ENCODE measurements at regions not wholly inside any gene's neighbourhood (a gene's known extent, or its start where the extent isn't known, plus 50 kb on each side); places are given as distances from the start of the nearest gene placed in this dataset.

DNA sequence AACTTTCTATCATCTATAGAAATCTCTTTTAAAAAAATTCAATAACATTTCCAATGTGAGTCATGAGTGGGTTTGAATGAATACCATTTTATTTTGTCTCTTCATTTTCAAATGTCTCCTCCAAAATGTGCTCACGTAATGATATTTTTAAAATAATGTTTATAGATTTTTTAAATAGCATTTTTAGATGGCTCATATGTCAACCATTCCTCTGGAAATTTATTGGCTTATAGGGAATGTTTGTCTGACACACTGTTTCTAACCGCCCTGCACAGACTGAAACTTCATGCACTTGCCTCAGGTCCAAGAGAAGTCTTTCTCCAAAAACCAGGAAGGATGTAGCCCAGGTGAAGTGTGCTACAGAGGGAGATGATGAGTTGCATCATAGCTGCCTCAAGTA lies 88.8 kb upstream of the PLEKHG7 start:
- DNase-seq = no peak

DNA sequence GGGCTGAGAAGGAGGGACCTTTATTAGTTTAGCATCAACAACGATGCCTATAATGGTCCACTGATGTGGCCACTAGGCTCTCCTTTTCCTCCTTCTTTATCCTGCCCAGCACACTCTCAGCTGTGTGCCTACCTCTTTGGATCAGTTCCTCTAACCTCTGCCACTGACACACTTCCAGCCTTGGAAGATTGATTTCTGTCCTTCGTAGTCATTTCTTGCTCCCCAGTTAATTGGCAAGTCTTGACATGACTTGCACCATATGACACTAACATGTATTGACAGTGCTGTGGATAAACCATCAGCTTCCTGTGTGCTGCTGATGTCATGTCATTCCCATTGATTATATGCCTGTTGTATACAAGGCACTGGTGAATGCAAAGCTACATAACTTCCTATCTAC lies 90.2 kb upstream of the PLEKHG7 start:
- DNase-seq = no peak

DNA sequence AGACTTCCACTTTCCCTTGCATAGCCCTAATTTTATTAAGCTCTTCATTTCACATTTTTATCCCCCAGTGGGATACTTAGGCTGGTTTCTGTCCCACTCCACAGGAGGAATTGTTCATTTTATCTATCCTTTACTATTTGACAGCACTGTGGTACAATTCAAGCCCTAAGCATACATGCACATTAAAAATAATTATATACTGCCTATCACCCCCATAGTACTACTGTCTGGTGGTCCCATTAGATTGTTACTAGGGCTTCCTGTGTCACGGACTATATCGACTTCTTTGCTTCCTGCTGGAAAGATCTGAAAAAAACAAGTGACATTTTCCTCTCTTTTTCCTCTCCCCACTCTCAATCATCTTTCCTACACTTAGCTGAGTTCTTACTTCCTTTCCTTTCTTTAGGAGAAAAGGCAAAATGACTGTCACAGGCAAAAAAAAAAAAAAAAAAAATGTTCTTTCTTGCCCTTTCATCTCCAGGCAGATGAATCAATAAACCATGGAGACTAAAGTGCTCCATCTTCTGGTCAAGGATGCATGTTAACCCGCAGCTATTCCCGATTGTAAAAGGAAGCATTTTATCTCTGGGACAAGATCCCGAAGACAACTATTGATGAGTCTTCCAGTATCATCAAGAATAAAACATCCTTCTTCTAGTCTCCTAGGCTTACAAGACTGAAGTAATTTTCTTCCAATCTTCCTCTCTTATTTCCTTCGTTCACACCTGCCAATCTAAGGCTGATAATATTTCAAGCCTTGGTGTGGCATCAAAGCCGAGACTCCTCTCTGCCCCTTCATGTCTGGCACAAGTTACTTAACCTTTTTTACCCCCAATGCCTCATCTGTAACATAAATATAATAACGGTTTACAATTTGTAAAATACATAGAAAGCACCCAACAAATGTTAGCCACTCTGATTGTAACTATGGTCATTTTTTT lies 94.4 kb upstream of the PLEKHG7 start:
- no peak for DNase-seq

DNA sequence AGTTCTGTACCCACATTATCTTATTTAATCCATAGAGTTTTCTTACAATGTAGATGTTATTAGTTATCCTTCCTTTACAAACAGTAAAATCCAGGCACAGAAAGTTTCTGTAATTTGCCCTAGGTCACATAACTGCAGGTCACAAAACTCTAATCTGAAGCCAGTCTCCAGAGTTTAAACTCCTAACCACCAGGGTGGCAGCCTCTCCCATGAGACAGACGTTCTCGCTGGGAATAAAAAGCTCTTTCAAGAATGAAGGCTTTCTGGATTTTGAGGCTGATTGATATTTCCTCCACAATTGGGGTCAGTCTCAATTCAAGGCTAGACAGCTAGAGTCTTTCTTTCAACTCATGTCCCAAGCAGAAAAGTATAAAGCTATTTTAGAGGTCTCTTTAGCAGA lies 95.8 kb upstream of the PLEKHG7 start:
- DNase-seq = no peak

DNA sequence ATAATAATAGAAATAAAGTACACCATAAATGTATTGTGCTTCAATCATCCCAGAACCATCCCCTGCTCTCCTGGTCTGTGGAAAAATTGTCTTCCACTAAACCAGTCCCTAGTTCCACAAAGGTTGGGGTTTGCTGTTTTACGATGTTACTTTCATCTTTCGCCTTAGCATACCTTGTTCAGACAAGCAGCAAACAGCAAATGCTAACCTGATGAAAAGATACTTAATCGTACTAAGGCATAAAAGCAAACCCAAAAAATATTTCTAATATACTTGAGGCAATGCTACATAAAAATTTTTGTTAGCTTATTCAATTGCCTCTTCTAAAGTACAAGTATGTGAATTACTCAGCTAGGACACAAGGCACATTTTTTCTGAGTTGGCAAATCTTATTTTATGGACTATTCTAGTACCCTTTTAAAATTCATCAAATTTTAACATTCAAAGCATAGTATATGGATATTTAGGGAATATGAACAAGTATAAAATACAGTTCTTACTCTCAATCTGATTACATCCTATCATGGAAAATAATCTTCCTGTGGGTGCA lies 97.1 kb upstream of the PLEKHG7 start:
- DNase-seq = no peak

DNA sequence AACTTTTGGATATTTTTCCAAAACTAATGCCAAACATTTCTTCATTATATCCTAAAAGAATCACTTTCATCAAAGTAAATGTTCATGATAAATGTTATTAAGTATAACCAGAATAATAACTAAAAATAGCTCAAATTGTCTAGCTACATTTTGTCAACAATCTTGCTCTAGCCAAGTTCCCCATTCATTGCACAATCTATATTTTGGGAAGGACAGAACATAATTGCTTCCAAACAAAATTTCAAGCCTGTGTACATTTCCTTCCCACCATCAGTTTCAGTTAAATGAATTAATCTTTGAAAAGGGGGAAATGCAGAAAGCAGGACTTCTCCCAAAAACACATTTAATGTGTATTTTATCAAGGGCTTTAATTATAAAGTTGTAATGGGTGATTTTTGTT lies 98.0 kb upstream of the PLEKHG7 start:
- no peak for DNase-seq

DNA sequence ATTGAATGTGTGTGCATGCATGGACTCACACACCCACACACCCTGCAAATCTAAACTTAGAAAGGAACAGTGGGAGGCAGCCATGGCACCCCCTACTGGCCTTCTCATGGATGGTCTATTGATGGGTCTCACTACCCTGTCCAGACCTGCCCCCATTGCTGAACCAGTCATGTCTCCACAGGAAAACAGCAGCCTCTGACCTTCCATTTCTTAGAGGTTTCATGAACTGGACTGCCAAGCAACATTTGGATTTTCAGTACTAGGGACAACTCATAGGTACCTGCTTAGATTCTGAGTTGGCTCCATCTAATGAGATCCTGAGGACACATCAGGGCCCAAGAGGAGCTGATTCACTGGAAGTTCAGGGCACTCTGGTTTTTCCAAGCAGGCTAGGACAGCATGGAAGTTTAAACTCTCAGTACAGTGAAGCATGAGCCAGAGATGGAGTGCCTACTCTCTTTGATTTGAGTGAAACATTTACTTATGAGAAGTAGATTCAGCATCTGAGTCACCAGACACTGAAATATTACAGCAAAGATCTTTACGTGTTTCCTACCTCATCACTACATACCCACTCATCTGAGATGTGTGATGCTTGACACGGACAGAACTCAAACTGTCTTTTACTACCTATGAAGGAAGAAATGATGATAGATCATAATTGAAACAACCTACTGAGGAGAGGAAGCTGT lies 98.9 kb upstream of the PLEKHG7 start:
- DNase-seq = no peak

DNA sequence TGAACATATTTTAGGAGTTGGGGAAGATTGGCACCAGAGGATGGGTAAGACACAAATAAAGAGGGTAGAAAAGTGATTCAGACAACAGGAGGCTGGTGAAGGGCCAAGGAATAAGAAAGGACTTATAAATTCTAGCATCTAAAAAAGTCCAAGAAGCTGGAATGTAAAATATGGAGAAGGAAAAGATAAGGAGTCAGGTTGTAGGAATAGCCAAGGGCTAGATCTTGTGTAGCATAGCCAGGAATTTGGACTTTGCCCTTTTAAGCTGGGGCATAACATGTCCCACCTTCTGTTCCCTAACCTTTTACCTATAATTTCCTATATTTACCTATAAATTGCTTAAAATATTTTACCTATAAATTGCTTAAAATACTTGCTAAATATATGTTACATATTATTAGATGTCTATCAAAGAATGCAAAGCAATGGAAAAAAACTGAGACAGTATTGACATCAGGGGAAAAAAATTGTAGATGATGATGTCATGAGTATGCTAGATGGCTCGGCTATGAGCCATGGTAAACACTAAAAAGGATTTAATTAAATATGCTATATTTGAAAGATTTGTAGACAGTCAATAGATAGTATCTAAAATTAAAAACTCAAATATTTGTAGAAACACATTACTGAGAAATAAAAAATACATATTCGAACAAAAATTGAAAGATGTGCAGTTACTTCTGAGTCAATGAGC lies 99.7 kb upstream of the PLEKHG7 start:
- no peak for DNase-seq

DNA sequence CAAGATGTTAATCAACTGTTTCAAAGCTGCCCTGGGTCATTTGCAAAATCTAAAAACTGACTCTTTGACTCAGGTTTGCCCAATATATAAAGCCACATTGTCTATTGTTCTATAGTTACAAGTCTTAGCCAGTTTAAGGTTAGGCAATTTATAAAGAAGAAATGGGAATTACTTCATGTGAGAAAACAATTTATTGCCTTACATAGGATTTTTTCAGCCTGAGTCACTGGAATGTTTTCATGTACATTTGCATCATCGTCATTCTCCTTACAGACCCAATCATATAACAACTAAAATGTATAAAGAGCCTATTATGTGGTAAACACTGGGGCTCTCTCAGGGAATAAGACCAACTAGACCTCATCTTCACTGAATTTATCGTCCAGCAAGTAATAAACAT lies 100.3 kb upstream of the PLEKHG7 start:
- DNase-seq = no peak

DNA sequence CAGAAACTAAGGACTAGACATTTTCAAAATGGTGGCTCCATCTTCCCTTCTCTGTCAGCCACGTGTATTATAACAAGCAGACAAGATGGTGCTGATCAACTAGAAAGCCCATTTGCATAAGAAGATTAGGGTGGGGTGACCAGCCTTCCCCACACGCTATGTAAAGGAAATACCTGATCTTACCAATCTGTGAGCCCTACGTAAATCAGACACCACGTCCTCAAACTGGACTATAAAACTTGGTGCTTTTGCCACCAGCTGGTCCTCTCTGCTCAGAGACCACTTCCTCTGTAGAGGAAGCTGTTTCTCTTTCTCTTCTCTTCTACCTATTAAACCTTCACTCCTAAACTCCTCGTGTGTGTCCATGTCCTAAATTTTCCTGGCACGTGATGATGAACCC lies 101.1 kb upstream of the PLEKHG7 start:
- DNase-seq = no peak

DNA sequence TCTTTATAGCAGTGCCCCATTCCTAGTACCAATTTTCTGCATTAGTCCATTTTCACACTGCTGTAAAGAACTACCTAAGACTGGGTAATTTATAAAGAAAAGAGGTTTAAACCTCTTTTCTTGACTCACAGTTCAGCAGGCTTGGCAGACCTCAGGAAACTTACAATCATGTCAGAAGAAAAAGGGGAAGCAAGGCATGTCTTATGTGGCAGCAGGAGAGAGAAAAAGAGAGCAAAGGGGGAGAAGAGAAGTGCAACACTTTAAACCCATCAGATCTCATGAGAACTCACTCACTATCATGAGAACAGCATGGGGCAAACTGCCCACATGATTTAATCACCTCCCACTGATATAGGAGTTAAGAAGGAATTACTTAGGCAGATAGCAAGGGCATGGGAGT lies 101.6 kb upstream of the PLEKHG7 start:
- no peak for DNase-seq

DNA sequence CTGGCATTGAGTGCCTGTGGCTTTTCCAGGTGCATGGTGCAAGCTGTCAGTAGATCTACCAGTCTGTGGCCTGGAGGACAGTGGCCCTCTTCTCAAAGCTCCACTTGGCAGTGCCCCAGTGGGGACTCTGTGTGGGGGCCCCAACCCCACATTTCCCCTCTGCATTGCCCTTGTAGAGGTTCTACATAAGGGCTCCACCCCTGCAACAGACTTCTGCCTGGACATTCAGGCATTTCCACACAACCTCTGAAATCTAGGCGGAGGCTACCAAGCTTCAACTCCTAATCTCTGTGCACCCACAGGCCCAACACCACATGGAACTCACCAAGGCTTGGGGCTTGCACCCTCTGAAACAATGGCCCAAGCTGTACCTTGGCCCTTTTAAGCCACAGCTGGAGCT lies 102.7 kb upstream of the PLEKHG7 start:
- no peak for DNase-seq

DNA sequence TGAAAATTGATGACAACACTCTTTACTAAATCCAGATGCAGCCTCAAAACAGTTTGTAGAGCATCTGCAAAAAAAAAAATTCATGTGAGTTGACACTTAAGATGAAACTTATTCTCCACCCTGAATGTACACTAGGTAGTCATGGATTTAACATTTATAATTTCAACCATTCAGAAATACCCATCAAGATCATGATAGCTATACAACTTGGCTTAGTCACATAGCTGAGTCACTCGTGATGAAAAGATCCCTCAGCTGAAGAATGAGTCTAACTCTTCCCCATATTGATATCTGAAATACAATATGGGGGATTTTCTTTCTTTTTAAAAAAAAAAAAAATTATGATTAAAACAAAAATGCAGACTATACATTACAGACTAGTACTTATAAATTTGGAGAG lies 104.8 kb upstream of the PLEKHG7 start:
- DNase-seq = no peak

DNA sequence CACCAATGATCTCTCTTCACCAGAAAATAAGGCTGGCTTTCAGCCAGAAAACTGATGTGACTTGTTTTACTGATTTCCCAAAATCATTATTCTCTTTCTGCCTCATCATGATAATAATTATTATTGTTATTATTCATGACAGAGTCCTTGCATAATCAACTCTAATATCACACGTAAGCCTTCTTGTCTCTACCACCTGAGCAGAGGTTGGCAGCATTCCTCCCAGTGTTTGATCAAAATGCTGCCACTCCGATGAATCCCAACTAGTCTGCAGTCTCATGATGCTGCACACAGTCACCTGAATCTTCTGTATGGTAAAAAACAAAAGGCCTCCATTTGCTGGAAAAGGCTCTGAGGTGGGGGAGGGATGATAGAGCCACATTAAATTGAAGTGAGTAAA lies 105.7 kb upstream of the PLEKHG7 start:
- no peak for DNase-seq

DNA sequence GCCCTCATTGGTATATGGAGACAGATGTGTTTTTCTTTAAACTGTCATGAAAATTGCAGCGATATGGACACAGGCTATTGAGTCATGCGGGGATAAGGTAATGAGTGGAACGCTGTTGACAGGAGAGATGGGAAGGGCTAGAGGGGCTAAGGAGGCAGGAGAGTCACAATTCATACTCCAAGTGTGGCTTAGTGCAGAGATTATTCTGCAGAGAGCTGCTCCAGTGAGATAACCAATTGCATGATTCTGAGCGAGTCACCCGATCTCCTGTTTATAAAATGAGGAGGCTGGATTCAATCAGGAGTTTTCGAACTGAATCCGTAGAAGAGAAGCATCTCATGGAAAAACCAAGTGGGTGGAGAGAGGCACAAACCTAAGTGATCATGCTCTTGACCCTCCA lies 106.4 kb upstream of the PLEKHG7 start:
- DNase-seq = no peak

DNA sequence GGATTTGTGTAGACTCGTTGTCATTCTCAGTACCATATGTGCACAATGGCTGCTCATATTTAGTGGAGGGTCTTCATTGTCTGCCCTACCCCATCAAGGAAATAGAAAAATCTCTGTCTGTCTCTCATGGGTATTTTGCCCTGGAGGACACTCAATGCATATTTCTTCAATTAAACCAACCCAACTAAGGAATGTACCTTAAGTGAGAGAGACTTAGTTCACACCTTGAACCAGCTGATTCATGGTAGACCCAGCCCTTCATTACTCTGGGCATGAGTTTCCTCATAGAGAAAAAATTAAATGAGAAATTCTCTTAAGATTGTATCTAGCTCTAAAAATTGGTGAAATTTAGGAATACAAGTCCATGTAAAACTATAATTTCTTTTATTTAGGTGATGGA lies 107.1 kb upstream of the PLEKHG7 start:
- no peak for DNase-seq

DNA sequence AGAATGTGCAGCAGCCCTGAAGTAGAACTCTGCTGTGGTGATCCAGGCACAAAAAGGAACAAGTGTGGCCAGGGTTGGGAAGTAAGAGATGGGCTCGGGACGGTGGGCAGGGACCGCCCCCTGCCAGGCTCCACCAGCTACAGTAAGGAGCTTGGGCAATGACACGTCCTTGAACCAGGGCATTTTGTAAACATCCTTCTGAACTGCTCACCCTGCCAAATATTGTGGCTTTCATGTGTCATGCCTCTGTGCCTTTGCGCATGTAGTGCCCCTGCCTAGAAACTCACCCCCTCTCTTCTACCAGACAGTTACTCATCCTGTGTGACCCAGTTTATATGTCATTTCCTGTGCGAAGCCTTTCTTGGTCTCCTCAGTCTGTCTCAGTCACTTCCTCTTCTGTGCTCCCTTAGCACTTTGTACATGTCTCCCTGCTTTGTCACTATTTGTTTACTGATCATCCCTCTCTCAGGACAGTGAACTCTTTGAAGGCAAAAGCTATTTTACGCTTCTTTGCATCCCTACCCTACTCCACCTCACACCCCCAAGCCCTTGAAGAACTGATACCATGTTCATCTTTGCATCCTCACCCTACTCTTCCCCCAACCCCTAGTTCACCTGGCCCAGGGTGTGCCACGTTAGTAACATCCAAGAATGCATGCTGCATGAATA lies 108.9 kb upstream of the PLEKHG7 start:
- DNase-seq = no peak

DNA sequence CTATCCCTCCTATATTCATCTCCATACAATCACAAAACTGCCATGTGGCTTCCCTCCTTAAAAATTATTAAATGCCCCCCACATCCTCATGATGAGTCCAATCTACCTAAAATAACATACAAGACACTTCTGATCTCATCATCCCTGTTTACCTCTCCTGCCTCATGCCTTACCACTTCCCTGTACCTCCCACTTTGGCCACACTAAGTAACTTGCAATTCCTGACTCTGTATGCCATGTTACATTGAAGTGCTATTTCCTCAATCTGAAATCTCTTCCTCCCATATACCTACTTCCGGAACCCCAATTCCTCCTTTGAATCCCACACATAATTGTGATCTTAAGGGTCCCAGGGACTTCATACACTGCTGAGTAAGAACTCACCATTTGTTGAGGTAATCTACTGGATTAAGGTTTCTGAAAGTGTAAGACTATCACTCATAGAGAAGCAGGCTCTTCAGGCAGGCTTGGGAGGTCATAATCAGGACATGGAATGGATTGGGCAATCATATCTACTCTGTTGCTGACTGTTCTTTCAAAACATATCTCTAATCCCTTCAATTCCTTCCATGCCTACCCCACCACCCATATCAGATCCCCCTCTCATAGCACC lies 117.6 kb upstream of the PLEKHG7 start:
- no peak for DNase-seq

DNA sequence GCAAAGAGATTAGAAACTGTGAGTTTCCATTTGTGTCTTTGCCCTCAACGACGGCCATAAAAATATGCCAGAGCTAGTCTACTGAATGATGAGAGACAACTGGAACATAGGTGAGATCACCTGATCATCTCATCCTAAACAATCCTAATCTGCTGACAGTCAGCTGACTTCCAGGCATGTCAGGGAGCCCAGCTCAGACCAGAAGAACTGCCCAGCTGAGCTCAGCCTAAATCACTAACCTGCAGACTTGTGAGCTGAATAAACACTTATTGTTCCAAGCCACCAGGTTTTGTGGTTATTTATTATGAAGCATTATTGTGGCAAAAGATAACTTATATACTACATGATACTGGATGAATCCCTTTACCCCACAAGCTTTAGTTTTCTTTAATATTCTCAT lies 118.9 kb upstream of the PLEKHG7 start:
- no peak for DNase-seq

DNA sequence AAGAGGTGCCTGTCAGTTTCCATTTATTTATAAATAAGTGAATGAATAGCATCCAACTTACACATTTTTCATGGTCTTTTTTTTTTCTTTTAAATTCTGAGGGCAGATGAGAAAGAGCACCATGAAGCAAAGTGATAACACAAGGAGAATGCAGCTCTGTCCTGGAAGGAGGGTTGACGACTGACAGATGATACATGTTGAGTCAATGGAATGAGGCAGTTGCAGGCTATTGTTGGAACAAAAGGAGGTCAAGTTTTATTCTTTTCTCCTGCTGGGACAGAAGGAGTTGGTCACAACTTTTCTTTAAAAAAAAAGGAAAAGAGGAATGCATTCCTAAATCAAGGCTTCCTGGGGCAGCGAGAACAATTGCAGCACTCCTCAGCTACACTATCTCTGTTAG lies 119.9 kb upstream of the PLEKHG7 start:
- DNase-seq = no peak

DNA sequence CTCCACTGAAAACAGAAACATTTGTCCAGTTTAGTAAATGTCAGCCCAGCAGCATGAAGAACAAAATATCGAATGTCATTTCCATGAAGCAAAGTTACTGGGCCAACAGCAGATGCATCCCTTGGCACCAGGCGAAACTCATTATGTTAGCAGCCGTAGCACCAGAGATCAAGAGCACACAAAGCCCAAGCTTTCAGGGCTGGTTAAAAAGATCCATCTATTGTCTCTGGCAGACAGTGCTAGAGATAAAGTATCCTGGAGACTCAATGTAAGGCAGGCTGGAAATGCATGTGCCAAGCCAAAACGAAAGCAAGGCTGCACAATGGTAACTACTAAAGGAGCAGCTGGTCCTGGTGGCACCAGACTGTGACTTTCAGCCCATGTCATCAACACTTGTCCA lies 120.3 kb upstream of the PLEKHG7 start:
- DNase-seq = no peak

DNA sequence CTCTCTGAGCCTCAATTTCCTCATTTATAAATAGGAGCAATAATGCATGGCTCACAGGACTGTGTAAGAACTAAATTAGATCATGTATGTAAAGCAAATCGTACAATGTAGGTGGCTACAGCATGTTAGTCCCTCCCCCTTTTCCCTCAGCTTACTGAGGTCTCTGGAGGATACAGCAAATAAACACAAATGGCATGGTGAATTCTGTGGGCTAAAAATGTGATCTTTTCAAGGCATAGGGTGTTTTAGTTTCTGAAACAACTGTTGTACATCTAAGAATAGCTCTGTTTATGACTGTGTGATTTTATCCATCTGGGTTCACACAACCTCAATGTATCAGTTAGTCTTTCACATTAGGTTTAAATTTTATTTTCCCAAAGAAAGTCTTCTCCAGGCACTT lies 121.2 kb upstream of the PLEKHG7 start:
- DNase-seq = no peak

Measured in NCI-H1436 (cell line).